ENCODE measurements at regions not wholly inside any gene's neighbourhood (a gene's known extent, or its start where the extent isn't known, plus 50 kb on each side); places are given as distances from the start of the nearest gene placed in this dataset.

- no peak overlapping the region for H3K4me3 ChIP-seq (replicated peaks; ENCODE audit: low read depth, low read length)
- no peak for TF ChIP-seq CTCF (IDR thresholded peaks at IDR 0.05; ENCODE audit: insufficient read depth, low read length, poor library complexity, severe bottlenecking)
- DNase-seq (ENCODE audit: extremely low read depth, insufficient read length) = no peak
- no peaks in the 10 kb centered on the region for H3K36me3 ChIP-seq (ENCODE audit: control insufficient read depth, insufficient read depth, low read length)
- no peaks in the 10 kb centered on the region for H3K27me3 ChIP-seq (replicated peaks; ENCODE audit: control insufficient read depth, insufficient read depth, low read length)
These were observed 1498.7 kb downstream of the TBC1D22A start for GRCh38 chr22:48261048-48261621.

GRCh38 chr22:48259991-48260670 lies 1497.7 kb downstream of the TBC1D22A start:
- TF ChIP-seq CTCF (IDR thresholded peaks at IDR 0.05; ENCODE audit: insufficient read depth, low read length, poor library complexity, severe bottlenecking) = no peak
- Histone ChIP-seq H3K4me3 (replicated peaks; ENCODE audit: low read depth, low read length) (no peak overlapping the region), H3K36me3 (ENCODE audit: control insufficient read depth, insufficient read depth, low read length) (no peaks in the 10 kb centered on the region), H3K27me3 (replicated peaks; ENCODE audit: control insufficient read depth, insufficient read depth, low read length) (no peaks in the 10 kb centered on the region)
- no peak for DNase-seq (ENCODE audit: extremely low read depth, insufficient read length)

- no peak for TF ChIP-seq CTCF (IDR thresholded peaks at IDR 0.05; ENCODE audit: insufficient read depth, low read length, poor library complexity, severe bottlenecking)
- no peak overlapping the region for H3K4me3 ChIP-seq (replicated peaks; ENCODE audit: low read depth, low read length)
- H3K36me3 ChIP-seq (ENCODE audit: control insufficient read depth, insufficient read depth, low read length) = no peaks in the 10 kb centered on the region
- H3K27me3 ChIP-seq (replicated peaks; ENCODE audit: control insufficient read depth, insufficient read depth, low read length) = no peaks in the 10 kb centered on the region
- DNase-seq (ENCODE audit: extremely low read depth, insufficient read length) = no peak
These were observed 1496.4 kb downstream of the TBC1D22A start for GRCh38 chr22:48258811-48259210.

GRCh38 chr22:48258064-48258701 lies 1495.7 kb downstream of the TBC1D22A start:
- Histone ChIP-seq H3K27me3 (replicated peaks; ENCODE audit: control insufficient read depth, insufficient read depth, low read length) (no peaks in the 10 kb centered on the region), H3K36me3 (ENCODE audit: control insufficient read depth, insufficient read depth, low read length) (no peaks in the 10 kb centered on the region), H3K4me3 (replicated peaks; ENCODE audit: low read depth, low read length) (no peak overlapping the region)
- TF ChIP-seq CTCF (IDR thresholded peaks at IDR 0.05; ENCODE audit: insufficient read depth, low read length, poor library complexity, severe bottlenecking) = no peak
- DNase-seq (ENCODE audit: extremely low read depth, insufficient read length) = no peak

GRCh38 chr22:48257685-48258055 lies 1495.2 kb downstream of the TBC1D22A start:
- no peak for DNase-seq (ENCODE audit: extremely low read depth, insufficient read length)
- no peaks in the 10 kb centered on the region for H3K36me3 ChIP-seq (ENCODE audit: control insufficient read depth, insufficient read depth, low read length)
- no peak for TF ChIP-seq CTCF (IDR thresholded peaks at IDR 0.05; ENCODE audit: insufficient read depth, low read length, poor library complexity, severe bottlenecking)
- no peak overlapping the region for H3K4me3 ChIP-seq (replicated peaks; ENCODE audit: low read depth, low read length)
- no peaks in the 10 kb centered on the region for H3K27me3 ChIP-seq (replicated peaks; ENCODE audit: control insufficient read depth, insufficient read depth, low read length)
